Adrenal gland (tissue), 9 donors: ENCODE measurements at regions not wholly inside any gene's neighbourhood (a gene's known extent, or its start where the extent isn't known, plus 50 kb on each side); places are given as distances from the start of the nearest gene placed in this dataset.

Experiments
- DNase-seq, 7 donors: peaks; one replicate each; pipeline ENCODE4 v3.0.0-alpha.2; 2019 to 2020
- H3K27ac ChIP-seq, 5 donors: fragments of 200-600 bp; sonication (generic) in 4 of 5; 1 replicate in 3 of 5; 2 replicates in 2 of 5; pipeline versions ENCODE4 v1.5.1 to v1.8.0; 2016 to 2020; ENCODE audit warnings: mild to moderate bottlenecking in 1 of 5
- H3K27me3 ChIP-seq: fragments of 200-600 bp; 2 replicates; pipeline ENCODE4 v1.8.0; 2021
- H3K36me3 ChIP-seq, 2 donors: fragments of 200-600 bp; replicated peaks in 1 of 2; 1 replicate in 1 of 2; 2 replicates in 1 of 2; pipeline versions ENCODE4 v1.5.1 to v1.8.0; 2018 to 2022
- H3K4me1 ChIP-seq, 2 donors: fragments of 200-600 bp; replicated peaks in 1 of 2; 1 replicate in 1 of 2; 2 replicates in 1 of 2; pipeline versions ENCODE4 v1.5.1 to v1.8.0; 2018 to 2021
- H3K4me3 ChIP-seq, 4 donors: fragments of 200-600 bp; sonication (generic) in 3 of 4; one replicate each; pipeline ENCODE4 v1.5.1; 2016 to 2018
- H3K9me3 ChIP-seq, 3 donors: fragments of 200-600 bp; sonication (generic) in 1 of 3; replicated peaks in 1 of 3; 1 replicate in 2 of 3; 2 replicates in 1 of 3; pipeline versions ENCODE4 v1.5.1 to v1.8.0; 2016 to 2021
- POLR2A ChIP-seq, 2 donors: fragments of 450-650 bp; IDR thresholded peaks; one replicate each; pipeline ENCODE4 v1.6.1; 2017; ENCODE audit warnings: antibody characterized with exemption in 2 of 2, mild to moderate bottlenecking in 2 of 2, moderate library complexity in 1 of 2
- WGBS, 4 donors: extraction: QIAGEN DNeasy Blood & Tissue Kit in 2 of 4; methylation state at CpG; one replicate each; pipeline versions ENCODE4 v1.1.5 to v1.1.7; 2013 to 2017; 5-methylcytosine and 5-hydroxymethylcytosine counted together
- intact Hi-C, 2 donors: fragments of 100-400 bp; cut with DNase I; formaldehyde crosslinking; loops; one replicate each; pipeline versions ENCODE4 v1.14.1 to v1.15.0; 2022 to 2023
- TF ChIP-seq, protein P1 (sequence below), 6 experiments: fragments of 450-650 bp in 4 of 6; fragments of 200-600 bp in 2 of 6; sonication (generic) in 1 of 6; IDR thresholded peaks; 1 replicate in 5 of 6; 2 replicates in 1 of 6; pipeline versions ENCODE4 v1.5.1 to v1.8.0; 2016 to 2021; ENCODE audit warnings: antibody characterized with exemption in 6 of 6, mild to moderate bottlenecking in 2 of 6, moderate library complexity in 1 of 6
- donor health status: healthy with polysubstance abuse.
- donor health status: Bipolar disorder and iron deficiency.
- donor health status: DM: yes; HTN: yes; CAD: no.
- donor health status: DM: no; HTN: no; CAD: no.
- donor health status: DM: no; HTN: no; CAD: no.

DNA sequence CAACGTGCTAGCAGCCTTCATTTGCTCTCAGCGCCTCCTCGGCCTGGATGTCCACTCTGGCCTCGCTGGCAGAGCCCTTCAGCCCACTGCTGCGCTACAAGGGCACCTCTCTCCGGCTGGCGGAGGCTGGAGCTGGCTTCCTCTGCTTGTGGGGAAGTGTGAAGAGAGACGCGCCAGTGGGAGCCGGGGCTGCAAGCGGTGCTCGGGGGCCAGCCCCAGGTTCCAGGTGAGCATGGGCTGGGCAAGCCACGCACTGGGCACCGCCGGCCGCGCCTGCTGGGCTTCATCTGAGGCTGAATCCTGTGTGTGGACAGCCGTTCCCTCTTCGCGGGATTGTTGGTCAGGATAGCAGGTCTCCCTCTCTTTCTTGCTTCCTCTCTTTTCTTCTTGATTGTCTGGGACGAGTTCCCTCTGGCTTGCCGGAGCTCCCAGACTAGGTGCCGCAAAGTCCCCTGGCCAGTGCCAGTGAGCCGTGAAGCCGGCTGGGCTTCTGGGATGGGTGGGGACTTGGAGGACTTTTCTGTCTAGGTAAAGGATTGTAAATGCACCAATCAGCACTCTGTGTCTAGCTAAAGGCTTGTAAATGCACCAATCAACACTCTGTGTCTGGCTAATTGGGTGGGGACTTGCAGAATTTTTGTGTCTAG, 165.0 kb downstream of the HEPH start:
- H3K36me3 ChIP-seq: no peaks in the 10 kb centered on the region
- no peak overlapping the region for H3K4me3 ChIP-seq
- intact Hi-C loops: no loop called here
- no peaks in the 10 kb centered on the region for H3K4me1 ChIP-seq
- DNase-seq: no peak
- H3K27ac ChIP-seq: no peak overlapping the region
- H3K27me3 ChIP-seq: peaks cover 4% of the 10 kb centered on the region
- TF ChIP-seq POLR2A (IDR thresholded peaks at IDR 0.05): no peak
- TF ChIP-seq, protein P1, sequence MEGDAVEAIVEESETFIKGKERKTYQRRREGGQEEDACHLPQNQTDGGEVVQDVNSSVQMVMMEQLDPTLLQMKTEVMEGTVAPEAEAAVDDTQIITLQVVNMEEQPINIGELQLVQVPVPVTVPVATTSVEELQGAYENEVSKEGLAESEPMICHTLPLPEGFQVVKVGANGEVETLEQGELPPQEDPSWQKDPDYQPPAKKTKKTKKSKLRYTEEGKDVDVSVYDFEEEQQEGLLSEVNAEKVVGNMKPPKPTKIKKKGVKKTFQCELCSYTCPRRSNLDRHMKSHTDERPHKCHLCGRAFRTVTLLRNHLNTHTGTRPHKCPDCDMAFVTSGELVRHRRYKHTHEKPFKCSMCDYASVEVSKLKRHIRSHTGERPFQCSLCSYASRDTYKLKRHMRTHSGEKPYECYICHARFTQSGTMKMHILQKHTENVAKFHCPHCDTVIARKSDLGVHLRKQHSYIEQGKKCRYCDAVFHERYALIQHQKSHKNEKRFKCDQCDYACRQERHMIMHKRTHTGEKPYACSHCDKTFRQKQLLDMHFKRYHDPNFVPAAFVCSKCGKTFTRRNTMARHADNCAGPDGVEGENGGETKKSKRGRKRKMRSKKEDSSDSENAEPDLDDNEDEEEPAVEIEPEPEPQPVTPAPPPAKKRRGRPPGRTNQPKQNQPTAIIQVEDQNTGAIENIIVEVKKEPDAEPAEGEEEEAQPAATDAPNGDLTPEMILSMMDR (IDR thresholded peaks at IDR 0.05): no peak
- WGBS, 4 donors: 68 to 88% (median 79%) methylated on average over 6 to 25 of the region's 25 CpGs
- no peaks in the 10 kb centered on the region for H3K9me3 ChIP-seq

DNA sequence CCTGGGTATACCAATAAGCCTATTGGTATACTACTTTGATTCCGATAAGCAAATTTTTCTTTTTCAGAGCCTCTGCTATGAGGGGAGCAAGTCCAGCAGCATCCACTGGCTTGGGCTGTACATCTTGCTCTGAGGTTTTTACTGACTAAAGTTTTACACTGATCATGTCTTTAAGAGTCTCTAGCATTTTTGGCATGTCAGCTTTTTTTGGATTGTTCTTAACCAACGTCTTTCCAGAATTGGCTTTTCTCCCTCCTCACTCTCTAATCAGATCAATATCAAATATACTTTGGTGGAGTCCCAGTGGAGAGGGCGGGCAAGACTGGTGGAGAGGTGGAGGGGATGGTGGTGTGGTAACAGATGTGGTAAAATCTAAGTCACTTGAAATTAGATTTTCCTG, 196.8 kb downstream of the HEPH start:
- no peak for TF ChIP-seq POLR2A (IDR thresholded peaks at IDR 0.05)
- TF ChIP-seq, protein P1 (IDR thresholded peaks at IDR 0.05): no peak
- 51 to 67% (median 62%) methylated on average over 3 of the region's 3 CpGs for WGBS, 4 donors
- H3K27me3 ChIP-seq: no peaks in the 10 kb centered on the region
- intact Hi-C loops: no loop called here
- no peak for DNase-seq
- H3K36me3 ChIP-seq: no peaks in the 10 kb centered on the region
- no peak overlapping the region for H3K4me3 ChIP-seq
- no peaks in the 10 kb centered on the region for H3K4me1 ChIP-seq
- H3K27ac ChIP-seq: no peak overlapping the region
- H3K9me3 ChIP-seq: no peaks in the 10 kb centered on the region

DNA sequence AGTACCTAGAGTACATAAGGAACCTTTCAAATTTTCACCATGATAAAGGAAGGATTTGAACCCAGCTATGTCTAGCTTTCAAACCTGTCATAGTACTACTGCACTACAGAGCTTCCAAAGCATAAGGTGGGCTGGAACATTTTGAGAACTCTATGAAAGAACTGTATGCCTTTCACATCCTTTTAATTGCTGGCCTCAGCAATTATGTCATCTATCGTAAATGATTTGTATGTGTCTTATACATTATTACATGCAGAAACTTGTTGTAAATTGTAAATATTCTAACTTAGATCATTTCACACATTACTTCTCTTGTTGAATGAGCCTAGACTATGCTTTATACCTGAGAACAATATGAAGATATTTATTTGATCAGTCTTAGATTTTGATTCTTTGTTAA, 220.7 kb downstream of the HEPH start:
- H3K9me3 ChIP-seq: no peaks in the 10 kb centered on the region
- DNase-seq: no peak
- no peaks in the 10 kb centered on the region for H3K36me3 ChIP-seq
- H3K27ac ChIP-seq: no peak overlapping the region
- peaks cover 14% of the 10 kb centered on the region for H3K27me3 ChIP-seq
- intact Hi-C loops: no loop called here
- WGBS, 4 donors: 75 to 94% (median 86%) methylated on average over 1 of the region's 1 CpG
- H3K4me3 ChIP-seq: no peak overlapping the region
- no peak for TF ChIP-seq POLR2A (IDR thresholded peaks at IDR 0.05)
- TF ChIP-seq, protein P1 (IDR thresholded peaks at IDR 0.05): no peak
- no peaks in the 10 kb centered on the region for H3K4me1 ChIP-seq

DNA sequence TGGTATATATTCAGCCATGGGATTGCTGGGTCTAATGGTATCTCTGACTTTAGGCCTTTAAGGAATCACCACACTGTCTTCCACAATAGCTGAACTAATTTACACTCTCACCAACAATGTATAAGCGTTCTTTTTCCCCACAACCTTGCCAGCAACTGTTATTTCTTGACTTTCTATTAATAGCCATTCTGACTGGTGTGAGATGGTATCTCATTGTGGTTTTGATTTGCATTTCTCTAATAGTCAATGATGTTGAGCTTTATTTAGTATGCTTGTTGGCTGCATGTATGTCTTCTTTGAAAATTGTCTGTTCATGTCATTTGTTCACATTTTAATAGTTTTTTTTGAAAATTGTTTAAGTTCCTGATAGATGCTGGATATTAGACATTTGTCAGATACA, 235.2 kb downstream of the HEPH start:
- Histone ChIP-seq H3K9me3 (no peaks in the 10 kb centered on the region), H3K4me3 (no peak overlapping the region), H3K4me1 (no peaks in the 10 kb centered on the region), H3K27me3 (peaks cover 4% of the 10 kb centered on the region), H3K27ac (no peak overlapping the region), H3K36me3 (no peaks in the 10 kb centered on the region)
- intact Hi-C loops: no loop called here
- TF ChIP-seq, protein P1 (IDR thresholded peaks at IDR 0.05): no peak
- TF ChIP-seq POLR2A (IDR thresholded peaks at IDR 0.05): no peak
- DNase-seq: no peak
- WGBS, 4 donors: 40 to 68% (median 57%) methylated on average over 1 of the region's 1 CpG
